Caco-2 (cell line): ENCODE measurements at regions not wholly inside any gene's neighbourhood (a gene's known extent, or its start where the extent isn't known, plus 50 kb on each side); places are given as distances from the start of the nearest gene placed in this dataset.

Source experiments
- BruUV-seq: library from RNA; stranded (reverse); fragments of 400-500 nt; replicated peaks from 2 replicates; lab custom pipeline; 2021; lab: Mats Ljungman, UMichigan
- CTCF ChIA-PET: fragments of 300-600 bp; sonication (Branson Sonifier 250); formaldehyde crosslinking; loops from one replicate; lab custom pipeline; 2022; ENCODE audit warnings: antibody characterized with exemption; lab: Charles Lee
- POLR2A ChIA-PET: fragments of 300-600 bp; sonication (Branson Sonifier 250); formaldehyde crosslinking; loops from one replicate; lab custom pipeline; 2022; ENCODE audit warnings: antibody characterized with exemption; lab: Charles Lee
- DNase-seq, 2 experiments: peaks; one replicate each; pipeline versions ENCODE4 v3.0.0 to v3.0.0-alpha.2; 2020 to 2022
- H3K27me3 ChIP-seq: replicated peaks from 2 replicates; pipeline ENCODE4 v1.6.0; 2011; ENCODE audit warnings: low read length; ENCODE audit not compliant: control insufficient read depth, insufficient read depth
- H3K36me3 ChIP-seq: 2 replicates; pipeline ENCODE4 v1.5.1; 2011; ENCODE audit warnings: low read length; ENCODE audit not compliant: control insufficient read depth, insufficient read depth
- H3K4me1 ChIP-seq: fragments of 250-450 bp; sonication (Bioruptor Pico); 2 replicates; pipeline ENCODE4 v1.5.1; 2020; ENCODE audit warnings: mild to moderate bottlenecking
- H3K4me3 ChIP-seq: 2 replicates; pipeline ENCODE4 v1.5.1; 2011; ENCODE audit warnings: low read depth, mild to moderate bottlenecking, control low read depth, low read length
- H3K9me3 ChIP-seq: fragments of 250-450 bp; sonication (Bioruptor Pico); 2 replicates; pipeline ENCODE4 v1.5.1; 2020; ENCODE audit warnings: mild to moderate bottlenecking, moderate library complexity
- H3K27ac Mint-ChIP-seq: one replicate; pipeline ENCODE4 v1.8.0; 2022; ENCODE audit warnings: mixed read lengths; ENCODE audit not compliant: unreplicated experiment
- H3K27me3 Mint-ChIP-seq: one replicate; pipeline ENCODE4 v1.8.0; 2022; ENCODE audit warnings: mixed read lengths; ENCODE audit not compliant: insufficient read depth, unreplicated experiment
- H3K36me3 Mint-ChIP-seq: one replicate; pipeline ENCODE4 v1.8.0; 2022; ENCODE audit warnings: mild to moderate bottlenecking, mixed read lengths; ENCODE audit not compliant: insufficient read depth, unreplicated experiment
- H3K4me1 Mint-ChIP-seq: one replicate; pipeline ENCODE4 v1.8.0; 2022; ENCODE audit warnings: low read depth, mixed read lengths; ENCODE audit not compliant: unreplicated experiment
- H3K4me3 Mint-ChIP-seq: one replicate; pipeline ENCODE4 v1.8.0; 2022; ENCODE audit warnings: mild to moderate bottlenecking, moderate library complexity, mixed read lengths; ENCODE audit not compliant: unreplicated experiment
- H3K9me3 Mint-ChIP-seq: one replicate; pipeline ENCODE4 v1.8.0; 2022; ENCODE audit warnings: mixed read lengths; ENCODE audit not compliant: unreplicated experiment
- CTCF ChIP-seq, 2 experiments: fragments of 200-600 bp in 1 of 2; IDR thresholded peaks; 1 replicate in 1 of 2; 2 replicates in 1 of 2; pipeline versions ENCODE4 v1.5.1 to v1.8.0; 2011 to 2022; ENCODE audit warnings: antibody characterized with exemption in 1 of 2, control low read depth in 1 of 2, inconsistent platforms in 1 of 2, low read depth in 1 of 2, low read length in 1 of 2, mild to moderate bottlenecking in 1 of 2, moderate library complexity in 1 of 2; ENCODE audit not compliant: insufficient read depth in 1 of 2, severe bottlenecking in 1 of 2, unreplicated experiment in 1 of 2
- intact Hi-C: fragments of 100-400 bp; cut with micrococcal nuclease; formaldehyde crosslinking; loops from one replicate; pipeline ENCODE4 v1.10.0; 2022; ENCODE audit not compliant: unreplicated experiment

GRCh38 chr11:42462558-42463310 lies 849.1 kb upstream of the API5 start:
- intact Hi-C loops: no loop called here
- no TSS peak for BruUV-seq
- TF ChIP-seq CTCF (IDR thresholded peaks at IDR 0.05; ENCODE audit: insufficient read depth in 1 of 2, low read depth in 1 of 2, low read length in 1 of 2, severe bottlenecking in 1 of 2, unreplicated experiment in 1 of 2): no peak
- Histone ChIP-seq H3K9me3 (no peaks in the 10 kb centered on the region), H3K4me3 (no peak overlapping the region), H3K4me1 (no peaks in the 10 kb centered on the region), H3K36me3 (no peaks in the 10 kb centered on the region), H3K27me3 (no peaks in the 10 kb centered on the region)
- Mint-ChIP-seq H3K27ac (no peak overlapping the region), H3K27me3 (no peaks in the 10 kb centered on the region), H3K4me1 (no peaks in the 10 kb centered on the region), H3K36me3 (no peaks in the 10 kb centered on the region), H3K9me3 (no peaks in the 10 kb centered on the region), H3K4me3 (no peak overlapping the region)
- POLR2A ChIA-PET: no interaction called here
- CTCF ChIA-PET: no interaction called here
- DNase-seq: no peak

- BruUV-seq: no TSS peak
- Mint-ChIP-seq H3K4me3 (no peak overlapping the region), H3K4me1 (no peaks in the 10 kb centered on the region)
These were observed 846.2 kb upstream of the API5 start for GRCh38 chr11:42465623-42466022.

GRCh38 chr11:42473106-42473505 lies 838.7 kb upstream of the API5 start:
- TF ChIP-seq CTCF (IDR thresholded peaks at IDR 0.05; ENCODE audit: insufficient read depth in 1 of 2, low read depth in 1 of 2, low read length in 1 of 2, severe bottlenecking in 1 of 2, unreplicated experiment in 1 of 2): no peak
- Histone ChIP-seq H3K27me3 (no peaks in the 10 kb centered on the region), H3K36me3 (no peaks in the 10 kb centered on the region), H3K9me3 (no peaks in the 10 kb centered on the region), H3K4me3 (no peak overlapping the region), H3K4me1 (no peaks in the 10 kb centered on the region)
- BruUV-seq: no TSS peak
- DNase-seq: no peak
- ChIA-PET CTCF (no interaction called here), POLR2A (no interaction called here)
- no peaks in the 10 kb centered on the region for H3K9me3 Mint-ChIP-seq
- H3K27me3 Mint-ChIP-seq: no peaks in the 10 kb centered on the region
- no peaks in the 10 kb centered on the region for H3K4me1 Mint-ChIP-seq
- H3K4me3 Mint-ChIP-seq: no peak overlapping the region
- H3K36me3 Mint-ChIP-seq: no peaks in the 10 kb centered on the region
- H3K27ac Mint-ChIP-seq: no peak overlapping the region
- intact Hi-C loops: no loop called here

More at GRCh38 chr11:42465623-42466022, 846.2 kb upstream of the API5 start:
- Mint-ChIP-seq H3K9me3 (no peaks in the 10 kb centered on the region), H3K36me3 (no peaks in the 10 kb centered on the region), H3K27ac (no peak overlapping the region), H3K27me3 (no peaks in the 10 kb centered on the region)
- no peaks in the 10 kb centered on the region for H3K4me1 ChIP-seq
- no peak for DNase-seq
- ChIA-PET POLR2A (no interaction called here), CTCF (no interaction called here)
- H3K9me3 ChIP-seq: no peaks in the 10 kb centered on the region
- H3K36me3 ChIP-seq: no peaks in the 10 kb centered on the region
- no peak overlapping the region for H3K4me3 ChIP-seq
- TF ChIP-seq CTCF (IDR thresholded peaks at IDR 0.05; ENCODE audit: insufficient read depth in 1 of 2, low read depth in 1 of 2, low read length in 1 of 2, severe bottlenecking in 1 of 2, unreplicated experiment in 1 of 2): no peak
- no peaks in the 10 kb centered on the region for H3K27me3 ChIP-seq
- intact Hi-C loops: no loop called here
